Trophoblast cell (in vitro differentiated cells and primary cell): ENCODE measurements at regions not wholly inside any gene's neighbourhood (a gene's known extent, or its start where the extent isn't known, plus 50 kb on each side); places are given as distances from the start of the nearest gene placed in this dataset.

Experiments
- DNase-seq, 2 donors: peaks; one replicate each; pipeline ENCODE4 v3.0.0-alpha.2; 2016
- H2AFZ ChIP-seq: 2 replicates; pipeline ENCODE4 v1.6.1; 2013; ENCODE audit warnings: low read length, moderate library complexity, mild to moderate bottlenecking; ENCODE audit not compliant: insufficient read depth, poor library complexity
- H2AK5ac ChIP-seq: 2 replicates; pipeline ENCODE4 v1.6.1; 2013; ENCODE audit warnings: mild to moderate bottlenecking, low read length
- H2BK120ac ChIP-seq: 2 replicates; pipeline ENCODE4 v1.6.1; 2013; ENCODE audit warnings: low read length, mild to moderate bottlenecking, moderate library complexity; ENCODE audit not compliant: insufficient read depth, poor library complexity
- H2BK12ac ChIP-seq: 2 replicates; pipeline ENCODE4 v1.6.1; 2013; ENCODE audit warnings: mild to moderate bottlenecking, low read length, moderate library complexity
- H2BK5ac ChIP-seq: 2 replicates; pipeline ENCODE4 v1.6.1; 2013; ENCODE audit warnings: low read length, low read depth, moderate library complexity, mild to moderate bottlenecking; ENCODE audit not compliant: poor library complexity
- H3K14ac ChIP-seq: 2 replicates; pipeline ENCODE4 v1.6.1; 2013; ENCODE audit warnings: mild to moderate bottlenecking, low read length
- H3K18ac ChIP-seq: 2 replicates; pipeline ENCODE4 v1.6.1; 2013; ENCODE audit warnings: mild to moderate bottlenecking, low read length
- H3K23ac ChIP-seq: 2 replicates; pipeline ENCODE4 v1.6.1; 2013; ENCODE audit warnings: low read length
- H3K27ac ChIP-seq: 2 replicates; pipeline ENCODE4 v1.5.1; 2013; ENCODE audit warnings: low read depth, mild to moderate bottlenecking, inconsistent platforms, low read length, moderate library complexity
- H3K27me3 ChIP-seq: 2 replicates; pipeline ENCODE4 v1.6.1; 2013; ENCODE audit warnings: inconsistent platforms, mild to moderate bottlenecking, low read length, moderate library complexity; ENCODE audit not compliant: insufficient read depth
- H3K36me3 ChIP-seq, 2 experiments: 1 replicate in 1 of 2; 2 replicates in 1 of 2; pipeline ENCODE4 v1.6.1; 2013; ENCODE audit warnings: low read length in 2 of 2, mild to moderate bottlenecking in 2 of 2, moderate library complexity in 1 of 2; ENCODE audit not compliant: insufficient read depth in 2 of 2, control insufficient read depth in 1 of 2
- H3K4ac ChIP-seq: 2 replicates; pipeline ENCODE4 v1.6.1; 2013; ENCODE audit warnings: low read depth, mild to moderate bottlenecking, low read length, moderate library complexity
- H3K4me1 ChIP-seq, 2 experiments: 1 replicate in 1 of 2; 2 replicates in 1 of 2; pipeline ENCODE4 v1.6.1; 2013; ENCODE audit warnings: low read length in 2 of 2, mild to moderate bottlenecking in 2 of 2, moderate library complexity in 1 of 2; ENCODE audit not compliant: insufficient read depth in 2 of 2, control insufficient read depth in 1 of 2
- H3K4me2 ChIP-seq: 2 replicates; pipeline ENCODE4 v1.6.1; 2013; ENCODE audit warnings: inconsistent platforms, mild to moderate bottlenecking, low read length, moderate library complexity
- H3K4me3 ChIP-seq: 2 replicates; pipeline ENCODE4 v1.5.1; 2013; ENCODE audit warnings: mild to moderate bottlenecking, low read depth, low read length, inconsistent platforms
- H3K79me1 ChIP-seq: one replicate; pipeline ENCODE4 v1.6.1; 2013; ENCODE audit warnings: low read length
- H3K79me2 ChIP-seq: 2 replicates; pipeline ENCODE4 v1.6.1; 2013; ENCODE audit warnings: low read length, mild to moderate bottlenecking; ENCODE audit not compliant: control insufficient read depth, insufficient read depth, poor library complexity
- H3K9ac ChIP-seq: 2 replicates; pipeline ENCODE4 v1.6.1; 2013; ENCODE audit warnings: mild to moderate bottlenecking, low read length
- H3K9me3 ChIP-seq: 2 replicates; pipeline ENCODE4 v1.6.1; 2013; ENCODE audit warnings: low read depth, mild to moderate bottlenecking, control low read depth, inconsistent platforms, low read length; ENCODE audit not compliant: insufficient read depth
- H4K12ac ChIP-seq: 2 replicates; pipeline ENCODE4 v1.6.1; 2013; ENCODE audit warnings: low read depth, mild to moderate bottlenecking, low read length, moderate library complexity
- H4K8ac ChIP-seq: 2 replicates; pipeline ENCODE4 v1.6.1; 2013; ENCODE audit warnings: low read depth, mild to moderate bottlenecking, low read length, moderate library complexity
- H4K91ac ChIP-seq: one replicate; pipeline ENCODE4 v1.6.1; 2013; ENCODE audit warnings: low read depth, mild to moderate bottlenecking, low read length, moderate library complexity
- WGBS: extraction: QIAGEN DNeasy Blood & Tissue Kit; methylation state at CpG from one replicate; pipeline ENCODE4 v1.1.7; 2013; ENCODE audit warnings: missing lambda C conversion rate; ENCODE audit not compliant: insufficient read length, insufficient coverage; ENCODE audit errors: extremely low coverage; 5-methylcytosine and 5-hydroxymethylcytosine counted together

DNA sequence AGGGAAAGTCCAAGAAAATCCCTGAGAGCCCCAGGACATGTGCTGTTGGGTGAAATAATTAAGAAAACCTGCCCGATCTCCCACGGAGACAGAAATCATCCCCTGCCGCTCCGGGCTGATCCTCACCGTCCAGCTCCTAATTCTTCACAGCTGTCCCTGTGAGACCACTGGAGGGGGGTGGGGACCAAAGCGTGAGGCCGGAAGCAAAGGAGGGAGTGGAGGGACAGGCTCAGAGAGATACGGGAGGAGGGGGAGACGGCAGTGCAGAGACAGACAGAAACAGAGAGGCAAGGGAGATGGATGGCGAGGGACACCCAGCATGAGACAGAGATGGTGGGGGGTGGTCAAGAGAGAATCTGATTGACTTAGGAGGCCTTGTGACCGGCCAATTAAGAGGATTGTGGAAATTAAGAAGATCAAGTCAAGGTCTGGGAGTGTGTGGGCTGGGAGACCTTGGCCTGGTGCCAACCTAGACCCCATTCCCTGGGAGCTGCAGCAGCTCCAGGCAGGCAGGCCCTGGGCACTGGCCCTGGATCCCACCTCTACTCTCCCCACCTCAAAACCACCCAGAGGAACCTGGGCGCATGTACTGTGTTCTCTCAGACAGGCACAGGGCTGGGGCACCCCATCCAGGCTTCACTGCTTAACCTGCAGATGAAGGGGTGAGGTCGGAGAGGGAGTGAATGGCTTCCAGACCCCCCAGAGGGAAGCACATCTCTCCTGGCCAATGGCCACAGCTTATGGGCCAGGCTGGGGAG is 113.2 kb upstream of the ALDH1A3 start:
- Histone ChIP-seq H4K8ac (no peak overlapping the region), H4K12ac (no peak overlapping the region), H3K18ac (no peak overlapping the region), H3K79me2 (no peaks in the 10 kb centered on the region), H3K4me2 (no peak overlapping the region), H2BK12ac (no peak overlapping the region), H2BK120ac (no peak overlapping the region), H3K23ac (no peak overlapping the region), H3K36me3 (no peaks in the 10 kb centered on the region), H3K4me1 (no peaks in the 10 kb centered on the region), H3K4ac (no peak overlapping the region), H3K79me1 (no peaks in the 10 kb centered on the region), H3K27me3 (no peaks in the 10 kb centered on the region), H4K91ac (no peak overlapping the region), H3K9me3 (no peaks in the 10 kb centered on the region), H3K4me3 (no peak overlapping the region), H2BK5ac (no peak overlapping the region), H3K14ac (no peak overlapping the region), H2AK5ac (no peak overlapping the region), H3K27ac (no peak overlapping the region), H2AFZ (no peak overlapping the region), H3K9ac (no peak overlapping the region)
- WGBS: no CpG with 5 or more reads among the region's 13 CpGs
- DNase-seq: no peak

- Histone ChIP-seq H3K23ac (no peak overlapping the region), H3K14ac (no peak overlapping the region), H3K9ac (no peak overlapping the region), H2BK12ac (no peak overlapping the region), H4K91ac (no peak overlapping the region), H3K27ac (no peak overlapping the region), H3K79me1 (no peaks in the 10 kb centered on the region), H3K9me3 (no peaks in the 10 kb centered on the region), H2AK5ac (no peak overlapping the region), H4K8ac (no peak overlapping the region), H3K4me2 (no peak overlapping the region), H3K4ac (no peak overlapping the region), H2BK5ac (no peak overlapping the region), H3K36me3 (no peaks in the 10 kb centered on the region), H2BK120ac (no peak overlapping the region), H3K27me3 (no peaks in the 10 kb centered on the region), H2AFZ (no peak overlapping the region), H3K4me3 (no peak overlapping the region), H3K18ac (no peak overlapping the region), H3K79me2 (no peaks in the 10 kb centered on the region), H3K4me1 (no peaks in the 10 kb centered on the region), H4K12ac (no peak overlapping the region)
- 92% methylated on average over 3 of the region's 14 CpGs for WGBS
- DNase-seq: no peak
Measured at GRCh38 chr15:100767001-100767825, 112.4 kb upstream of the ALDH1A3 start.

DNA sequence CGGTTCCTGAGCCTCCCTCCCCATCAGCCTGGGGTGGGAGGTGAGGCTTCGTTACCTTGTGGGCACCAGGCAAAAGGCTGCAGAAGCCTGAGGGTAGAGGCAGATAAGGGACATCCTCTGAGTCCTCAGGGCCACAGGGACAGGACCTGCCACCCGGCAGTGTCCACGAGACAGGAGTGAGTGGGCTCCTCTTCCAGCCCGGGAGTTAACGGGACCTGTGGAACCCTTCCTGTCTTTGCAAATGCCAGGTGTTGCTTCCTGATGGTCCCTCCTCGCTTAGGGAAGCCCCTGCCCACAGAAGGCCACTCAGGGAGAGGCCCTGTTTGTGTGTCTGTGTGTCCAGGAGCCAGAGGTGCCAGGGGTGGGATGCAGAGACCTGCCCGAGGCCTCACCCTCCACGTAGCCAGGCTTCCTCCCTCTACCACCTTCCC is 111.1 kb upstream of the ALDH1A3 start:
- no peaks in the 10 kb centered on the region for H3K4me1 ChIP-seq
- DNase-seq: no peak
- H3K23ac ChIP-seq: no peak overlapping the region
- no peaks in the 10 kb centered on the region for H3K36me3 ChIP-seq
- no peak overlapping the region for H2BK5ac ChIP-seq
- no peak overlapping the region for H2AFZ ChIP-seq
- no CpG with 5 or more reads among the region's 9 CpGs for WGBS
- H3K9me3 ChIP-seq: no peaks in the 10 kb centered on the region
- H4K91ac ChIP-seq: no peak overlapping the region
- no peaks in the 10 kb centered on the region for H3K27me3 ChIP-seq
- H2BK120ac ChIP-seq: no peak overlapping the region
- no peaks in the 10 kb centered on the region for H3K79me1 ChIP-seq
- H2BK12ac ChIP-seq: no peak overlapping the region
- H4K8ac ChIP-seq: no peak overlapping the region
- H3K79me2 ChIP-seq: no peaks in the 10 kb centered on the region
- H3K4ac ChIP-seq: no peak overlapping the region
- no peak overlapping the region for H2AK5ac ChIP-seq
- H3K4me3 ChIP-seq: no peak overlapping the region
- no peak overlapping the region for H3K27ac ChIP-seq
- H3K9ac ChIP-seq: no peak overlapping the region
- no peak overlapping the region for H3K18ac ChIP-seq
- H4K12ac ChIP-seq: no peak overlapping the region
- no peak overlapping the region for H3K4me2 ChIP-seq
- H3K14ac ChIP-seq: no peak overlapping the region

DNA sequence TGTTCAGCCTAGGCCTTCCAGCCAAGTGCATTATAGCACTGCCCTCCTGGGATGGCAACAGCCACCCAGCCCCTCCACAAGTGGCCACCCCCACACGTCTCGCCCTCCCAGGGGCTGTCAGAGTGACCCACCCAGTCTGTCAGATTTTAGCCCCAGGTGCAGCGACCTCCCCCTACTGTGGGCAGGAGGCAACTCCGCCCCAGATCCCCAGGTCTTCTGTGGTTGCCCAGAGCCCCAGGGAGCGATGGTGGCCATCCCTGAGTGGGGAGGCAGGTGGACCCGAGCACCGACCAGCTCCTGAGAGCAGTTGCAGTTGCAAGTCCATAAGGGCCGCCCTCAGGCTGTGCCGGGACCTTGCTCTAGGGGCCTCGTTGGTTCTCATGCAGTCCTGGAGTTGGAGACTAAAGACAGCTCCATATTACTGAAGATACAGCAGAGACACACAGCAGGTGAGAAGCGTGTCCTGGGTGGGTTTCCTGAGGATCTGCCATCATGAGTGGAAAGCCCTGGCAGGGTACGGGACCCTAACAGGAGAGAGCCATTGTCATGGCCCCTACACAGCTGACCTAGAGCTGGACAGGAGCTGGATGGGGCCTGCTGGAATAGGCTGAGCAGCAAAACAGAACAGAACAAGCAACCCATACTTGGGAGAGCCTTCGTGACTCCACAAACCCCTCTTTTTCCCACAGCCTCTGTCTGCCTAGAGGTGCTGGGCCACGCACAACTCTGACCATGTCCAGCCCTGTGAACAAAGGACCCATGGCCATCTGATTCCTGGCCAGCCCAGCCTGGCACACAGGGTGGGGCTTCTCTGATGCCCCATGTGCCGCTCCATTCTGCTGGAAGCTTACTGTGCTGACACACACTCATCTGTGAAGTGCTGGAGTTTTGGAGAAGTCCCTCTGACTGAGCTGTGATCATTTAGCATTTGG is 110.3 kb upstream of the ALDH1A3 start:
- no peak overlapping the region for H4K8ac ChIP-seq
- no peak overlapping the region for H2BK5ac ChIP-seq
- no peak overlapping the region for H3K4me3 ChIP-seq
- H3K79me2 ChIP-seq: no peaks in the 10 kb centered on the region
- DNase-seq: no peak
- no peaks in the 10 kb centered on the region for H3K27me3 ChIP-seq
- no peak overlapping the region for H2AK5ac ChIP-seq
- H3K4me2 ChIP-seq: no peak overlapping the region
- no peak overlapping the region for H3K14ac ChIP-seq
- H3K9ac ChIP-seq: no peak overlapping the region
- no CpG with 5 or more reads among the region's 15 CpGs for WGBS
- no peak overlapping the region for H3K4ac ChIP-seq
- H3K23ac ChIP-seq: no peak overlapping the region
- no peak overlapping the region for H2AFZ ChIP-seq
- no peak overlapping the region for H4K12ac ChIP-seq
- no peak overlapping the region for H3K18ac ChIP-seq
- no peaks in the 10 kb centered on the region for H3K79me1 ChIP-seq
- H2BK12ac ChIP-seq: no peak overlapping the region
- H2BK120ac ChIP-seq: no peak overlapping the region
- H3K9me3 ChIP-seq: no peaks in the 10 kb centered on the region
- H3K4me1 ChIP-seq: no peaks in the 10 kb centered on the region
- no peak overlapping the region for H3K27ac ChIP-seq
- no peaks in the 10 kb centered on the region for H3K36me3 ChIP-seq
- no peak overlapping the region for H4K91ac ChIP-seq
